DND-41 (cell line): ENCODE measurements at regions not wholly inside any gene's neighbourhood (a gene's known extent, or its start where the extent isn't known, plus 50 kb on each side); places are given as distances from the start of the nearest gene placed in this dataset.

Experiments used
- EZH2 ChIP-seq: IDR thresholded peaks from 3 replicates; pipeline ENCODE4 v1.6.1; 2012; ENCODE audit warnings: borderline replicate concordance, low read depth, mild to moderate bottlenecking, moderate library complexity, low read length, inconsistent platforms; ENCODE audit not compliant: severe bottlenecking
- TF ChIP-seq, protein P1 (sequence below): IDR thresholded peaks from 2 replicates; pipeline ENCODE4 v1.5.1; 2012; ENCODE audit warnings: borderline replicate concordance, low read length, moderate library complexity, mild to moderate bottlenecking; ENCODE audit not compliant: poor library complexity, severe bottlenecking; ENCODE audit errors: extremely low read depth

DNA sequence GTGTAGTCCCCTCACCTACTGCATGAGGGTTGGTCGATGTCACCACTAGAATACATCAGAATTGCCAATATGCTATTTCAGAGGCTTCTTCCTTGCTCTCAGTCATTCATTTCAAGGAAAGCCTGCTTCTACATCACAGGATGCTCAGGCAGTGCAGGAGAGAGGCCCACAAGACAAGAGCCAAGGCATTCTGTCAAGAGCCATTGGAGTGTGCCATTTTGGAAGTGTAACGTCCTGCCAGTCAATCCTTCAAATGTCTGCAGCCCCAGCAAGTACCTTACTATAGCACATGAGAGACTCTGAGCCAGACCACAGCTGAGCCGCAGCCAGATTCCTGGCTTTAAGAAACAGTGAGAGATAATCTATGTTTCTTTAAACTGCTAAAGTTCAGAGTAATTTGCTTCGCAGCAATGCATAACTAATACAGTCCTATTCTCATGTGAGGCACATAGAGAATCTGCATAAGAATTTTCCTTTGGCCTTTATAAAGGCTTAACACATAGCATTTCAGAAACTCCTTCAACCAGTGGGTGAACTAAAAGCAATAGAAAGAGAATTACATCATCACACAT, 166.5 kb upstream of the GNAI1 start:
- TF ChIP-seq, protein P1, sequence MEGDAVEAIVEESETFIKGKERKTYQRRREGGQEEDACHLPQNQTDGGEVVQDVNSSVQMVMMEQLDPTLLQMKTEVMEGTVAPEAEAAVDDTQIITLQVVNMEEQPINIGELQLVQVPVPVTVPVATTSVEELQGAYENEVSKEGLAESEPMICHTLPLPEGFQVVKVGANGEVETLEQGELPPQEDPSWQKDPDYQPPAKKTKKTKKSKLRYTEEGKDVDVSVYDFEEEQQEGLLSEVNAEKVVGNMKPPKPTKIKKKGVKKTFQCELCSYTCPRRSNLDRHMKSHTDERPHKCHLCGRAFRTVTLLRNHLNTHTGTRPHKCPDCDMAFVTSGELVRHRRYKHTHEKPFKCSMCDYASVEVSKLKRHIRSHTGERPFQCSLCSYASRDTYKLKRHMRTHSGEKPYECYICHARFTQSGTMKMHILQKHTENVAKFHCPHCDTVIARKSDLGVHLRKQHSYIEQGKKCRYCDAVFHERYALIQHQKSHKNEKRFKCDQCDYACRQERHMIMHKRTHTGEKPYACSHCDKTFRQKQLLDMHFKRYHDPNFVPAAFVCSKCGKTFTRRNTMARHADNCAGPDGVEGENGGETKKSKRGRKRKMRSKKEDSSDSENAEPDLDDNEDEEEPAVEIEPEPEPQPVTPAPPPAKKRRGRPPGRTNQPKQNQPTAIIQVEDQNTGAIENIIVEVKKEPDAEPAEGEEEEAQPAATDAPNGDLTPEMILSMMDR, result no peak
- TF ChIP-seq EZH2, result no peak
